ENCODE measurements at regions not wholly inside any gene's neighbourhood (a gene's known extent, or its start where the extent isn't known, plus 50 kb on each side); places are given as distances from the start of the nearest gene placed in this dataset.
"Not testable (repeated sequence)": the region's sequence is repeated elsewhere in the genome, so short reads cannot be mapped to it uniquely, and the experiment has no call there.

GRCh38 chr14:71748196-71748595, 184.0 kb upstream of the RGS6 start:
- no peak overlapping the region for H3K27ac Mint-ChIP-seq
- peaks cover 2% of the 10 kb centered on the region for H3K36me3 Mint-ChIP-seq
- DNase-seq (ENCODE audit: low spot score in 2 of 2) = no peak
- H3K4me3 Mint-ChIP-seq = no peak overlapping the region
- no peaks in the 10 kb centered on the region for H3K4me1 Mint-ChIP-seq
- no peak for ATAC-seq (ENCODE audit: low read depth)
- peaks cover 2% of the 10 kb centered on the region for H3K9me3 Mint-ChIP-seq
- no peaks in the 10 kb centered on the region for H3K27me3 Mint-ChIP-seq

DNA sequence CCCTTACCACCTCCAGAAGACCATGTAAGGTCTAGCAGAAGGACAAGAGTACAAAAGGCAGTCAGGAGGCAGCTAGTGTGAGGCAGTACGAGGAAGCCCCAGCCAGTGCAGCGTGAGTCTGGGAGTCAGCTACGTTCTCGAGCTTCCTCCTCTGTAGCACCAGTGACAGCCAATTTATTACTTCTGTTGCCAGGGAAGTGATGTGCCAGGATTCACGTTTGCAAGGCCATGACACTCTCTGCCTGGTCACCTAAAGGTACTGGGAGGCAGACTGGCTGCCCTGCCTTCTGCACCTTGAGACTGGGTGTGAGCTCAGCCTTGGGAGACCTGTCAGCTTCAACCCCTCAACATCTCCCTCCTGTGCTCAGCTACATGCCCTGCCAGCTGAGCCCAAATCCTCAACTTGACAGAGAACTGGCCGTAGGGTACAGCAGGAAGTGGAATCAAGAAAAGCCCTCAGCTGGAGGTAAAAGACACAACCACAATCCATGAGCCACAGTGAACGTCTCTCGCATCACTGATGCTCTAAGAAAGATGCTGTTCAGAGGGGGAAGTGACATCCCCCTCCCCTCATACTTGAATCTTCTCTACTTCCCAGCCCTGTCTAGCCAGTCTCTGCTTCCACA, 182.5 kb upstream of the RGS6 start:
- Mint-ChIP-seq H3K27me3 (no peaks in the 10 kb centered on the region), H3K36me3 (peaks cover 2% of the 10 kb centered on the region), H3K9me3 (peaks cover 2% of the 10 kb centered on the region), H3K4me1 (no peaks in the 10 kb centered on the region), H3K4me3 (no peak overlapping the region), H3K27ac (no peak overlapping the region)
- no peak for DNase-seq (ENCODE audit: low spot score in 2 of 2)
- no peak for ATAC-seq (ENCODE audit: low read depth)

DNA sequence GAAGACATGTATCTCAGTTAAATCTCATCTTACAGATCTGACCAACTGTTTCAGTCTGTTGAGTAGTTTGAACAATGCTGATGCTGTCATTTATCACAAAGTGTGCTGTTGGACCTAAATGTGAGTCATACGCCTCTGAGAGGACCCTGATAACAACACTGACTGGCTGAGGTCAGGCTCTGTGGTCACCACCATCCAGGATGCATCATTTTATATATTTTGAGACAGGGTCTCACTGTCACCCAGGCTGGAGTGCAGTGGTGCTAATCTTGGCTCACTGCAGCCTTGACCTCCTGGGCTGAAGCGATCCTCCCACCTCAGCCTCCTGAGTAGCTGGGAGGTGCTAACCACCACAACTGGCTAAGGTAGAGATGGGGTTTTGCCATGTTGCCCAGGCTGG, 181.0 kb upstream of the RGS6 start:
- H3K36me3 Mint-ChIP-seq = peaks cover 2% of the 10 kb centered on the region
- no peak for DNase-seq (ENCODE audit: low spot score in 2 of 2)
- H3K27ac Mint-ChIP-seq = no peak overlapping the region
- H3K4me3 Mint-ChIP-seq = no peak overlapping the region
- H3K9me3 Mint-ChIP-seq = peaks cover 2% of the 10 kb centered on the region
- H3K4me1 Mint-ChIP-seq = no peaks in the 10 kb centered on the region
- H3K27me3 Mint-ChIP-seq = no peaks in the 10 kb centered on the region
- no peak for ATAC-seq (ENCODE audit: low read depth)

- DNase-seq (ENCODE audit: low spot score in 2 of 2) (no peak), ATAC-seq (ENCODE audit: low read depth) (no peak)
- Mint-ChIP-seq H3K27ac (no peak overlapping the region), H3K4me1 (no peaks in the 10 kb centered on the region), H3K9me3 (peaks cover 2% of the 10 kb centered on the region), H3K27me3 (no peaks in the 10 kb centered on the region), H3K4me3 (no peak overlapping the region), H3K36me3 (peaks cover 2% of the 10 kb centered on the region)
These were observed 180.0 kb upstream of the RGS6 start for GRCh38 chr14:71752111-71752738.

- Mint-ChIP-seq H3K4me1 (no peaks in the 10 kb centered on the region), H3K36me3 (peaks cover 2% of the 10 kb centered on the region), H3K4me3 (no peak overlapping the region), H3K27ac (no peak overlapping the region), H3K27me3 (no peaks in the 10 kb centered on the region), H3K9me3 (peaks cover 2% of the 10 kb centered on the region)
- DNase-seq (ENCODE audit: low spot score in 2 of 2) = peak; percentile 65 to 79
- peak; percentile 66 for ATAC-seq (ENCODE audit: low read depth)
These were observed 179.0 kb upstream of the RGS6 start for GRCh38 chr14:71753126-71753830.

GRCh38 chr14:71753976-71754375, 178.3 kb upstream of the RGS6 start:
- H3K36me3 Mint-ChIP-seq = peaks cover under 1% of the 10 kb centered on the region
- H3K9me3 Mint-ChIP-seq = peaks cover under 1% of the 10 kb centered on the region
- ATAC-seq (ENCODE audit: low read depth) (no peak), DNase-seq (ENCODE audit: low spot score in 2 of 2) (no peak)
- no peaks in the 10 kb centered on the region for H3K27me3 Mint-ChIP-seq
- no peak overlapping the region for H3K27ac Mint-ChIP-seq
- no peak overlapping the region for H3K4me3 Mint-ChIP-seq
- no peaks in the 10 kb centered on the region for H3K4me1 Mint-ChIP-seq

DNA sequence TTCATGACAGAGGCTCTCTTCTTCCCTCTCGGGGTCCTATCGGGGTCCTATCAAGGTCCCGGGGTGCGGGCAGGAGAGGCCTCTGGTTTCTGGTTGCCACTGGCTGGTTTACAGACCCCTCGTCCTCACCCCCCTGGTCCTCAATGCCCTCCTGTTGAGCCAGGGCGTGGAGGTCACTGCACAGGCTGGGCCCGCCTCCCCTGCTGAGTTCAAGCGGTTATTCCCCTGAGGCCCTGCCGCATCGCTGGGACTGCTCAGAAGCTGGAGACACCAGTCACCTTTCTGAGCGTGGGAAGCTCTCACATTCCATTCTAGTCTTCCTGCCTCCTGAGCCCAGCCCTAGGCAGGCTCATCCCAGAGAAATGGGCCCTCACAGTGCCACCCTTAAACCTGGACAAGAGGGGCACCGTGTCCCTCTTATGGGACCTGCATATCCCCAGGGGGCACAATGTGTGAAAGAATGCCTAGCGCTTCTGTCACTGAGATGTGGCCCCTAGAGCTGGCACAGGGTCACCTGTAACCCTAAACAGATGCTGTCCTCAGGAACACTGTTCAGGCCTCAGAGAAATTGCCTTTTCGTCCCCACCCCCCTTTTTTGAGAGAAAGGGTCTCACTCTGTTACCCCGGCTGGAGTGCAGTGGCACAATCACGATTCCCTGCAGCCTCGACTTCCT, 177.7 kb upstream of the RGS6 start:
- H3K4me3 Mint-ChIP-seq = no peak overlapping the region
- DNase-seq (ENCODE audit: low spot score in 2 of 2) = no peak
- no peaks in the 10 kb centered on the region for H3K9me3 Mint-ChIP-seq
- no peaks in the 10 kb centered on the region for H3K27me3 Mint-ChIP-seq
- no peaks in the 10 kb centered on the region for H3K4me1 Mint-ChIP-seq
- H3K36me3 Mint-ChIP-seq = no peaks in the 10 kb centered on the region
- H3K27ac Mint-ChIP-seq = no peak overlapping the region
- ATAC-seq (ENCODE audit: low read depth) = no peak

- DNase-seq (ENCODE audit: low spot score in 2 of 2) = no peak
- Mint-ChIP-seq H3K9me3 (no peaks in the 10 kb centered on the region), H3K4me3 (no peak overlapping the region), H3K27me3 (peaks cover 10% of the 10 kb centered on the region), H3K27ac (no peak overlapping the region), H3K4me1 (no peaks in the 10 kb centered on the region), H3K36me3 (no peaks in the 10 kb centered on the region)
- peak; percentile 24 for ATAC-seq (ENCODE audit: low read depth)
These were observed 173.8 kb upstream of the RGS6 start for GRCh38 chr14:71758229-71758951.

- Mint-ChIP-seq H3K9me3 (no peaks in the 10 kb centered on the region), H3K4me3 (no peak overlapping the region), H3K36me3 (no peaks in the 10 kb centered on the region), H3K27ac (no peak overlapping the region), H3K4me1 (no peaks in the 10 kb centered on the region), H3K27me3 (peaks cover 14% of the 10 kb centered on the region)
- ATAC-seq (ENCODE audit: low read depth) (no peak), DNase-seq (ENCODE audit: low spot score in 2 of 2) (no peak)
These were observed 169.7 kb upstream of the RGS6 start for GRCh38 chr14:71762575-71762974.

DNA sequence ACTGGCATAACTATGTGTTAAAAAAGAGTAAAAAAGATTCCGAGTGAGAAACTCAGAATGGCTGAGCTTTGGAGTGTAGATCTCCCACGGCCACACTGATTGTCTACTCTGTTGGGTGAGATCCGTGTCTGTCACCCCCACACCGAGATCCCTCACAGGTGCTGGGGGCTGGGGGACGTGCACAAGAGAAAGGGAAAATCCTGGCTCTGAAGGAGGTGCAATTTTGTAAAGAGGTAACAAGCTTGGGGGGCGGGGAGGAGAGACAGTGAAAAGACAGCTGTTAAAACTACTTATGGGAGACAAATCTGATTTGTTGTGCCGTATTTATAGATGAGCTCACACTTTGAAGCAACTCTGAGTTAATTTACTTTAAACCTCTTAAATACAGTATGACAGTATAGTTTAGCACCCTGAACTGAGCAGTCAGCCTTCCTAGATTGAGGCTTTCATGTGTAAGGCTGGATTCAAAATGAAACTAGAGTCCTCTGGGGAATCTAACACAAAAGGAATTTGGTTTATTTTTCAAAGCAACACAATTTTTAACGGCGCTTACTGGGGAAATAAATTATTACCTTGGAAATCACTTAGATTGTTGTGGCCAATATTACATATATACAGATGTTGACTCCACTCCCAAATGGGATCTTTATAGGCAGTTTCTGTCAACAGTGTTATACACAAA, 167.4 kb upstream of the RGS6 start:
- Mint-ChIP-seq H3K36me3 (no peaks in the 10 kb centered on the region), H3K9me3 (no peaks in the 10 kb centered on the region), H3K27ac (no peak overlapping the region), H3K27me3 (peaks cover 12% of the 10 kb centered on the region), H3K4me1 (no peaks in the 10 kb centered on the region), H3K4me3 (no peak overlapping the region)
- ATAC-seq (ENCODE audit: low read depth) (no peak), DNase-seq (ENCODE audit: low spot score in 2 of 2) (no peak)

- H3K9me3 Mint-ChIP-seq = no peaks in the 10 kb centered on the region
- ATAC-seq (ENCODE audit: low read depth) = no peak
- DNase-seq (ENCODE audit: low spot score in 2 of 2) = no peak
- H3K36me3 Mint-ChIP-seq = no peaks in the 10 kb centered on the region
- no peaks in the 10 kb centered on the region for H3K4me1 Mint-ChIP-seq
- H3K27ac Mint-ChIP-seq = no peak overlapping the region
- H3K4me3 Mint-ChIP-seq = no peak overlapping the region
- peaks cover 10% of the 10 kb centered on the region for H3K27me3 Mint-ChIP-seq
These were observed 166.7 kb upstream of the RGS6 start for GRCh38 chr14:71765505-71765904.

DNA sequence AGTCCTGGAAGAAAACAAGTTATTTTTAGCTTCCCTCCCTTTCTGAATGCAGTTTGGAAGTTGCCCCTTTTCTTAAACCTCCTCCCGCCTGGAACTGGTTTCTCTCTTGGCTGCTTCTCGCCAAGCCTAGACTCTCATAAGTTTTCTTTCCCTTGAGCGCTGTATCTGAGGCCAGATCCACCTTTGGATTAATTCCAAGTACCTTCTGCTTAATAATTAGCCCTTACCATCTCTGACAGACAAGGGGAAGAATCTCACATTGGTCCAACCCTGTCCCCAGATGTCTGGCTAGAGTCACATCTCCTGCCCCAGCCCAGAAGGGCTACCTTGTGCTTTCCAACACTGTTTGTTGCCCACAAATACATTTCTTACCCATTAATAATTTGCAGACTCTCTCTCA, 161.8 kb upstream of the RGS6 start:
- peaks cover 5% of the 10 kb centered on the region for H3K27me3 Mint-ChIP-seq

GRCh38 chr14:71771421-71771820, 160.8 kb upstream of the RGS6 start:
- not testable (repeated sequence) for H3K27ac Mint-ChIP-seq; H3K4me1 Mint-ChIP-seq; ATAC-seq (ENCODE audit: low read depth); H3K27me3 Mint-ChIP-seq; H3K4me3 Mint-ChIP-seq; H3K36me3 Mint-ChIP-seq; DNase-seq (ENCODE audit: low spot score in 2 of 2)
- H3K9me3 Mint-ChIP-seq = peaks cover 12% of the 10 kb centered on the region

More for the DNA sequence above, 161.8 kb upstream of the RGS6 start:
- Mint-ChIP-seq H3K4me1 (no peaks in the 10 kb centered on the region), H3K9me3 (peaks cover 12% of the 10 kb centered on the region), H3K36me3 (peaks cover 2% of the 10 kb centered on the region), H3K4me3 (no peak overlapping the region), H3K27ac (no peak overlapping the region)
- ATAC-seq (ENCODE audit: low read depth) (no peak), DNase-seq (ENCODE audit: low spot score in 2 of 2) (no peak)
